ENCODE measurements at regions not wholly inside any gene's neighbourhood (a gene's known extent, or its start where the extent isn't known, plus 50 kb on each side); places are given as distances from the start of the nearest gene placed in this dataset.

GRCh38 chr6:149218915-149219314 is 98.6 kb upstream of the TAB2 start:
- Histone ChIP-seq H3K9me3 (ENCODE audit: low read length) (no peaks in the 10 kb centered on the region), H3K9me2 (ENCODE audit: low read depth, low read length) (no peaks in the 10 kb centered on the region), H3K4me3 (ENCODE audit: low read depth, low read length, poor library complexity, severe bottlenecking) (no peak overlapping the region), H3K4me2 (ENCODE audit: low read length) (no peak overlapping the region), H3K27ac (ENCODE audit: low read depth, low read length, poor library complexity, severe bottlenecking) (no peak overlapping the region), H3K79me2 (ENCODE audit: insufficient read depth, low read length) (no peaks in the 10 kb centered on the region), H3K9ac (ENCODE audit: low read length) (no peak overlapping the region), H4K20me1 (ENCODE audit: insufficient read depth, low read length) (no peaks in the 10 kb centered on the region), H3K4me1 (ENCODE audit: insufficient read depth, low read length, severe bottlenecking) (no peaks in the 10 kb centered on the region), H3F3A (ENCODE audit: insufficient read depth, low read length) (no peaks in the 10 kb centered on the region), H3K36me3 (ENCODE audit: insufficient read depth, low read length) (no peaks in the 10 kb centered on the region), H3K27me3 (ENCODE audit: insufficient read depth, low read length) (0 out of 2 replicates have a peak, but pooled peaks cover 7% of the 10 kb centered on the region), H2AFZ (ENCODE audit: low read length) (no peak overlapping the region)
- TF ChIP-seq CTCF (IDR thresholded peaks at IDR 0.05; ENCODE audit: low read length) = no peak
- TF ChIP-seq EZH2 (IDR thresholded peaks at IDR 0.05; ENCODE audit: borderline replicate concordance, low read length) = no peak

- Histone ChIP-seq H3K9me3 (ENCODE audit: low read length) (no peaks in the 10 kb centered on the region), H3K27me3 (ENCODE audit: insufficient read depth, low read length) (0 out of 2 replicates have a peak, but pooled peaks cover 7% of the 10 kb centered on the region), H2AFZ (ENCODE audit: low read length) (no peak overlapping the region), H3K27ac (ENCODE audit: low read depth, low read length, poor library complexity, severe bottlenecking) (no peak overlapping the region), H3F3A (ENCODE audit: insufficient read depth, low read length) (no peaks in the 10 kb centered on the region), H3K79me2 (ENCODE audit: insufficient read depth, low read length) (no peaks in the 10 kb centered on the region), H3K4me3 (ENCODE audit: low read depth, low read length, poor library complexity, severe bottlenecking) (no peak overlapping the region), H3K9me2 (ENCODE audit: low read depth, low read length) (no peaks in the 10 kb centered on the region), H3K36me3 (ENCODE audit: insufficient read depth, low read length) (no peaks in the 10 kb centered on the region), H3K4me1 (ENCODE audit: insufficient read depth, low read length, severe bottlenecking) (no peaks in the 10 kb centered on the region), H3K9ac (ENCODE audit: low read length) (no peak overlapping the region), H4K20me1 (ENCODE audit: insufficient read depth, low read length) (no peaks in the 10 kb centered on the region), H3K4me2 (ENCODE audit: low read length) (no peak overlapping the region)
- TF ChIP-seq EZH2 (IDR thresholded peaks at IDR 0.05; ENCODE audit: borderline replicate concordance, low read length) = no peak
- no peak for TF ChIP-seq CTCF (IDR thresholded peaks at IDR 0.05; ENCODE audit: low read length)
Observed at GRCh38 chr6:149220882-149221773, 96.4 kb upstream of the TAB2 start.

GRCh38 chr6:149221774-149222070 is 95.8 kb upstream of the TAB2 start:
- no peaks in the 10 kb centered on the region for H3K79me2 ChIP-seq (ENCODE audit: insufficient read depth, low read length)
- H3K27me3 ChIP-seq (ENCODE audit: insufficient read depth, low read length) = 0 out of 2 replicates have a peak, but pooled peaks cover 7% of the 10 kb centered on the region
- no peaks in the 10 kb centered on the region for H3K9me2 ChIP-seq (ENCODE audit: low read depth, low read length)
- TF ChIP-seq CTCF (IDR thresholded peaks at IDR 0.05; ENCODE audit: low read length) = no peak
- no peak for TF ChIP-seq EZH2 (IDR thresholded peaks at IDR 0.05; ENCODE audit: borderline replicate concordance, low read length)
- H3K9me3 ChIP-seq (ENCODE audit: low read length) = no peaks in the 10 kb centered on the region
- H4K20me1 ChIP-seq (ENCODE audit: insufficient read depth, low read length) = no peaks in the 10 kb centered on the region
- no peak overlapping the region for H2AFZ ChIP-seq (ENCODE audit: low read length)
- no peak overlapping the region for H3K4me3 ChIP-seq (ENCODE audit: low read depth, low read length, poor library complexity, severe bottlenecking)
- H3K9ac ChIP-seq (ENCODE audit: low read length) = no peak overlapping the region
- no peaks in the 10 kb centered on the region for H3K4me1 ChIP-seq (ENCODE audit: insufficient read depth, low read length, severe bottlenecking)
- H3K36me3 ChIP-seq (ENCODE audit: insufficient read depth, low read length) = no peaks in the 10 kb centered on the region
- H3F3A ChIP-seq (ENCODE audit: insufficient read depth, low read length) = no peaks in the 10 kb centered on the region
- H3K27ac ChIP-seq (ENCODE audit: low read depth, low read length, poor library complexity, severe bottlenecking) = no peak overlapping the region
- no peak overlapping the region for H3K4me2 ChIP-seq (ENCODE audit: low read length)
